ENCODE measurements at regions not wholly inside any gene's neighbourhood (a gene's known extent, or its start where the extent isn't known, plus 50 kb on each side); places are given as distances from the start of the nearest gene placed in this dataset.

- no peaks in the 10 kb centered on the region for H3K36me3 ChIP-seq (ENCODE audit: control insufficient read depth in 4 of 4, insufficient read depth in 4 of 4, low read length in 4 of 4)
- H3K9me3 ChIP-seq (ENCODE audit: control insufficient read depth in 4 of 4, insufficient read depth in 3 of 4, low read length in 3 of 4): no peaks in the 10 kb centered on the region
- no peak overlapping the region for H3K4me3 ChIP-seq
- H3K27me3 ChIP-seq (ENCODE audit: control insufficient read depth in 3 of 3, insufficient read depth in 3 of 3, low read length in 2 of 3): no peaks in the 10 kb centered on the region
- H3K27ac ChIP-seq (ENCODE audit: low read depth in 1 of 2, low read length in 1 of 2): peak overlapping the region in 1 of 2 donors; percentile 70
- DNase-seq (peak in 1 of 3 donors; percentile 48), ATAC-seq (ENCODE audit: insufficient read depth, low FRiP score) (peak; percentile 43)
- TF ChIP-seq CTCF (IDR thresholded peaks at IDR 0.05; ENCODE audit: control extremely low read depth, extremely low read depth): no peak
- H3K4me1 ChIP-seq (ENCODE audit: control insufficient read depth in 5 of 5, insufficient read depth in 5 of 5, low read length in 5 of 5): peaks cover 17 to 56% (median 28%) of the 10 kb centered on the region in 5 donors
- no peak overlapping the region for H3K9ac ChIP-seq (ENCODE audit: insufficient read depth in 1 of 2, low read length in 2 of 2)
- WGBS, 2 donors: 58 to 68% methylated on average over 9 of the region's 9 CpGs
These were observed 88.7 kb upstream of the NAA20 start for GRCh38 chr20:19928328-19929011.

- Histone ChIP-seq H3K9me3 (ENCODE audit: control insufficient read depth in 4 of 4, insufficient read depth in 3 of 4, low read length in 3 of 4) (no peaks in the 10 kb centered on the region), H3K9ac (ENCODE audit: insufficient read depth in 1 of 2, low read length in 2 of 2) (no peak overlapping the region), H3K4me3 (no peak overlapping the region), H3K27ac (ENCODE audit: low read depth in 1 of 2, low read length in 1 of 2) (peak overlapping the region in 1 of 2 donors; percentile 70), H3K27me3 (ENCODE audit: control insufficient read depth in 3 of 3, insufficient read depth in 3 of 3, low read length in 2 of 3) (no peaks in the 10 kb centered on the region), H3K36me3 (ENCODE audit: control insufficient read depth in 4 of 4, insufficient read depth in 4 of 4, low read length in 4 of 4) (no peaks in the 10 kb centered on the region), H3K4me1 (ENCODE audit: control insufficient read depth in 5 of 5, insufficient read depth in 5 of 5, low read length in 5 of 5) (peaks cover 17 to 56% (median 28%) of the 10 kb centered on the region in 5 donors)
- no peak for TF ChIP-seq CTCF (IDR thresholded peaks at IDR 0.05; ENCODE audit: control extremely low read depth, extremely low read depth)
- WGBS, 2 donors: 68 to 78% methylated on average over 1 of the region's 1 CpG
- no peak for DNase-seq
- no peak for ATAC-seq (ENCODE audit: insufficient read depth, low FRiP score)
These were observed 88.2 kb upstream of the NAA20 start for GRCh38 chr20:19929012-19929360.

GRCh38 chr20:19929481-19930145, 87.5 kb upstream of the NAA20 start:
- Histone ChIP-seq H3K27me3 (ENCODE audit: control insufficient read depth in 3 of 3, insufficient read depth in 3 of 3, low read length in 2 of 3) (no peaks in the 10 kb centered on the region), H3K4me1 (ENCODE audit: control insufficient read depth in 5 of 5, insufficient read depth in 5 of 5, low read length in 5 of 5) (peaks cover 17 to 62% (median 28%) of the 10 kb centered on the region in 5 donors), H3K9ac (ENCODE audit: insufficient read depth in 1 of 2, low read length in 2 of 2) (peak overlapping the region in 1 of 2 donors; percentile 28), H3K9me3 (ENCODE audit: control insufficient read depth in 4 of 4, insufficient read depth in 3 of 4, low read length in 3 of 4) (no peaks in the 10 kb centered on the region), H3K27ac (ENCODE audit: low read depth in 1 of 2, low read length in 1 of 2) (peak overlapping the region in 1 of 2 donors; percentile 74), H3K36me3 (ENCODE audit: control insufficient read depth in 4 of 4, insufficient read depth in 4 of 4, low read length in 4 of 4) (no peaks in the 10 kb centered on the region), H3K4me3 (no peak overlapping the region)
- WGBS, 2 donors: 59 to 75% methylated on average over 7 of the region's 7 CpGs
- ATAC-seq (ENCODE audit: insufficient read depth, low FRiP score) (no peak), DNase-seq (peak; percentile 83 to 94 (median 91))
- no peak for TF ChIP-seq CTCF (IDR thresholded peaks at IDR 0.05; ENCODE audit: control extremely low read depth, extremely low read depth)
